ENCODE measurements at regions not wholly inside any gene's neighbourhood (a gene's known extent, or its start where the extent isn't known, plus 50 kb on each side); places are given as distances from the start of the nearest gene placed in this dataset.
"Not testable (repeated sequence)": the region's sequence is repeated elsewhere in the genome, so short reads cannot be mapped to it uniquely, and the experiment has no call there.

- DNase-seq = no peak
These were observed 165.7 kb downstream of the TRIB2 start for GRCh38 chr2:12882393-12882792.

- no peak for DNase-seq
These were observed 167.2 kb downstream of the TRIB2 start for GRCh38 chr2:12883906-12884305.

GRCh38 chr2:12884713-12885282, 168.1 kb downstream of the TRIB2 start:
- DNase-seq = no peak

GRCh38 chr2:12890066-12890465, 173.3 kb downstream of the TRIB2 start:
- DNase-seq = no peak

- DNase-seq = no peak
These were observed 173.8 kb downstream of the TRIB2 start for GRCh38 chr2:12890481-12890991.

- no peak for DNase-seq
These were observed 178.3 kb downstream of the TRIB2 start for GRCh38 chr2:12895017-12895416.

GRCh38 chr2:12896318-12896982, 179.7 kb downstream of the TRIB2 start:
- DNase-seq = no peak

- DNase-seq = no peak
These were observed 180.4 kb downstream of the TRIB2 start for GRCh38 chr2:12897181-12897580.

GRCh38 chr2:12903272-12903671, 186.5 kb downstream of the TRIB2 start:
- DNase-seq = no peak

- DNase-seq = no peak
These were observed 193.7 kb downstream of the TRIB2 start for GRCh38 chr2:12910431-12910830.

- DNase-seq = no peak
These were observed 199.1 kb downstream of the TRIB2 start for GRCh38 chr2:12915787-12916186.

GRCh38 chr2:12918138-12918834, 201.6 kb downstream of the TRIB2 start:
- DNase-seq = no peak

- no peak for DNase-seq
These were observed 202.2 kb downstream of the TRIB2 start for GRCh38 chr2:12918835-12919445.

GRCh38 chr2:12921321-12921720, 204.6 kb downstream of the TRIB2 start:
- DNase-seq = no peak

- no peak for DNase-seq
These were observed 207.3 kb downstream of the TRIB2 start for GRCh38 chr2:12923907-12924610.

- DNase-seq = not testable (repeated sequence)
These were observed 209.9 kb downstream of the TRIB2 start for GRCh38 chr2:12926641-12927040.

- DNase-seq = peak; percentile 31
These were observed 211.6 kb downstream of the TRIB2 start for GRCh38 chr2:12928197-12928774.

- no peak for DNase-seq
These were observed 212.2 kb downstream of the TRIB2 start for GRCh38 chr2:12928775-12929401.

- DNase-seq = no peak
These were observed 213.0 kb downstream of the TRIB2 start for GRCh38 chr2:12929758-12930157.

GRCh38 chr2:12930391-12930790, 213.7 kb downstream of the TRIB2 start:
- DNase-seq = no peak

- DNase-seq = no peak
These were observed 214.6 kb downstream of the TRIB2 start for GRCh38 chr2:12931186-12931844.

- DNase-seq = no peak
These were observed 215.5 kb downstream of the TRIB2 start for GRCh38 chr2:12932192-12932591.

All from activated CD4-positive, alpha-beta T cell treated with anti-CD3 and anti-CD28 coated beads for 48 hours (primary cell).